ENCODE measurements at regions not wholly inside any gene's neighbourhood (a gene's known extent, or its start where the extent isn't known, plus 50 kb on each side); places are given as distances from the start of the nearest gene placed in this dataset.

- Histone ChIP-seq H3K36me3 (ENCODE audit: control insufficient read depth, insufficient read depth, low read length) (no peaks in the 10 kb centered on the region), H3K27me3 (replicated peaks; ENCODE audit: control insufficient read depth, insufficient read depth, low read length) (no peaks in the 10 kb centered on the region), H3K4me3 (replicated peaks; ENCODE audit: low read depth, low read length) (no peak overlapping the region)
- no peak for DNase-seq (ENCODE audit: extremely low read depth, insufficient read length)
- TF ChIP-seq CTCF (IDR thresholded peaks at IDR 0.05; ENCODE audit: insufficient read depth, low read length, poor library complexity, severe bottlenecking), result no peak
Measured at GRCh38 chr4:97104006-97104405, 1039.3 kb downstream of the STPG2 start.

- Histone ChIP-seq H3K4me3 (replicated peaks; ENCODE audit: low read depth, low read length) (no peak overlapping the region), H3K36me3 (ENCODE audit: control insufficient read depth, insufficient read depth, low read length) (no peaks in the 10 kb centered on the region), H3K27me3 (replicated peaks; ENCODE audit: control insufficient read depth, insufficient read depth, low read length) (no peaks in the 10 kb centered on the region)
- TF ChIP-seq CTCF (IDR thresholded peaks at IDR 0.05; ENCODE audit: insufficient read depth, low read length, poor library complexity, severe bottlenecking), result no peak
- DNase-seq (ENCODE audit: extremely low read depth, insufficient read length), result no peak
Measured at GRCh38 chr4:97104666-97105065, 1038.6 kb downstream of the STPG2 start.

- H3K4me3 ChIP-seq (replicated peaks; ENCODE audit: low read depth, low read length), result no peak overlapping the region
- no peak for TF ChIP-seq CTCF (IDR thresholded peaks at IDR 0.05; ENCODE audit: insufficient read depth, low read length, poor library complexity, severe bottlenecking)
- H3K27me3 ChIP-seq (replicated peaks; ENCODE audit: control insufficient read depth, insufficient read depth, low read length), result no peaks in the 10 kb centered on the region
- DNase-seq (ENCODE audit: extremely low read depth, insufficient read length), result no peak
- H3K36me3 ChIP-seq (ENCODE audit: control insufficient read depth, insufficient read depth, low read length), result no peaks in the 10 kb centered on the region
Measured at GRCh38 chr4:97105347-97106099, 1037.8 kb downstream of the STPG2 start.

- Histone ChIP-seq H3K36me3 (ENCODE audit: control insufficient read depth, insufficient read depth, low read length) (no peaks in the 10 kb centered on the region), H3K4me3 (replicated peaks; ENCODE audit: low read depth, low read length) (no peak overlapping the region), H3K27me3 (replicated peaks; ENCODE audit: control insufficient read depth, insufficient read depth, low read length) (no peaks in the 10 kb centered on the region)
- no peak for DNase-seq (ENCODE audit: extremely low read depth, insufficient read length)
- no peak for TF ChIP-seq CTCF (IDR thresholded peaks at IDR 0.05; ENCODE audit: insufficient read depth, low read length, poor library complexity, severe bottlenecking)
Measured at GRCh38 chr4:97106161-97106560, 1037.1 kb downstream of the STPG2 start.

DNA sequence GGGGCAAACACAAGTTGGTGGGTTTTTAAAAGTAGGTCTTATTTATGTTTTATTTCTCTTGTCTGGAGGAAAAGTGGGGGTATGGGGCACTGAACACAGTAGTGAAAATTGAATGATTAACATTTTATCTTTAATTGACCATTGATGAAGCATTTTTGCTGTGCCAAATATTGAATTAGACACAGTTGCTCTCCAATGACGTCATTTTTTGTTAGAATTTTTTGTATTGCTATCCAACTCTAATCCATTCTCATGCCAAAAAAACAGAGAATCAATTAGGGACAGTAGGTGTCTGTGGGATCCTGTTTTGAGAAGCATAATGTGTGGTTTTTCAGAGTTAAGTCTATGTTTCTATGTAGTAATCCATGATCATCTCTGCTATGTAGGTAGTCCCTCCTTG, 1032.8 kb downstream of the STPG2 start:
- H3K4me3 ChIP-seq (replicated peaks; ENCODE audit: low read depth, low read length), result no peak overlapping the region
- no peaks in the 10 kb centered on the region for H3K27me3 ChIP-seq (replicated peaks; ENCODE audit: control insufficient read depth, insufficient read depth, low read length)
- no peak for TF ChIP-seq CTCF (IDR thresholded peaks at IDR 0.05; ENCODE audit: insufficient read depth, low read length, poor library complexity, severe bottlenecking)
- no peaks in the 10 kb centered on the region for H3K36me3 ChIP-seq (ENCODE audit: control insufficient read depth, insufficient read depth, low read length)
- no peak for DNase-seq (ENCODE audit: extremely low read depth, insufficient read length)

DNA sequence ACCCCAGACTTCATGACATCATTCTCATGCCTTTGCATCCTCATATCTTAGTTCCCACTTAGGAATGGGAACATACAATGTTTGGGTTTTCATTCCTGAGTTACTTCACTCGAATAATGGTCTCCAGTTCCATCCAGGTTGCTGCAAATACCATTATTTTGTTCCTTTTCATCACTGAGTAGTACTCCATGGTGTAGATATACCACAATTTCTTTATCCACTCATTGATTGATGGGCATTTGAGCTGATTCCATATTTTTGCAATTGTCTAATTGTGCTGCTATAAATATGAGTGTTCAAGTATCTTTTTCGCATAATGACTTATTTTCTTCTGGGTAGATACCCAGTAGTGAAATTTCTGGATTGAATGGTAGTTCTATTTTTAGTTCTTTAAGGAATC, 1026.8 kb downstream of the STPG2 start:
- Histone ChIP-seq H3K36me3 (ENCODE audit: control insufficient read depth, insufficient read depth, low read length) (no peaks in the 10 kb centered on the region), H3K4me3 (replicated peaks; ENCODE audit: low read depth, low read length) (no peak overlapping the region), H3K27me3 (replicated peaks; ENCODE audit: control insufficient read depth, insufficient read depth, low read length) (no peaks in the 10 kb centered on the region)
- DNase-seq (ENCODE audit: extremely low read depth, insufficient read length), result no peak
- TF ChIP-seq CTCF (IDR thresholded peaks at IDR 0.05; ENCODE audit: insufficient read depth, low read length, poor library complexity, severe bottlenecking), result no peak

Data from GM06990 (cell line).